T47D (cell line): ENCODE measurements at regions not wholly inside any gene's neighbourhood (a gene's known extent, or its start where the extent isn't known, plus 50 kb on each side); places are given as distances from the start of the nearest gene placed in this dataset.
"Not testable (repeated sequence)": the region's sequence is repeated elsewhere in the genome, so short reads cannot be mapped to it uniquely, and the experiment has no call there.

Source experiments
- DNase-seq, 2 experiments: peaks; one replicate each; pipeline versions ENCODE4 v3.0.0 to v3.0.0-alpha.2; 2011 to 2012; ENCODE audit warnings: low read depth in 1 of 2, low spot score in 1 of 2
- JUND ChIP-seq: IDR thresholded peaks from 2 replicates; pipeline ENCODE4 v1.6.1; 2012; ENCODE audit warnings: low read depth
- in situ Hi-C: cut with HindIII; loops from 2 replicates; pipeline ENCODE4 v1.10.0; 2016; ENCODE audit warnings: low sequenced_read_pairs, low pct_unique_long_range_greater_than_20kb

DNA sequence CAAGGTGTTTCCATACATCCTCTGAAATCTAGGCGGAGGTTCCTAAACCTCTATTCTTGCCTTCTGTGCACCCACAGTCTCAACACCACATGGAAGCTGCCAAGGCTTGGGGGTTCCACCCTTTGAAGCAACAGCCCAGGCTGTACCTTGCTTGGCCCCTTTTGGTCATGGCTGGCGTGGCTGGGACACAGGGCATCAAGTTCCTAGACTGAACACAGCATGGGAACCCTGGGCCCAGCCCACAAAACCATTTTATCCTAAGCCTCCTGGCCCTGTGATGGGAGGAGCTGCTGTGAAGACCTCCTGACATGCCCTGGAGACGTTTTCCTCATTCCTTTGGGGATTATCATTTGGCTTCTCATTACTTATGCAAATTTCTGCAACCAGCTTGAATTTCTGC, 739.0 kb upstream of the NECTIN3 start:
- in situ Hi-C loops = no loop called here
- TF ChIP-seq JUND = no peak
- DNase-seq = no peak

DNA sequence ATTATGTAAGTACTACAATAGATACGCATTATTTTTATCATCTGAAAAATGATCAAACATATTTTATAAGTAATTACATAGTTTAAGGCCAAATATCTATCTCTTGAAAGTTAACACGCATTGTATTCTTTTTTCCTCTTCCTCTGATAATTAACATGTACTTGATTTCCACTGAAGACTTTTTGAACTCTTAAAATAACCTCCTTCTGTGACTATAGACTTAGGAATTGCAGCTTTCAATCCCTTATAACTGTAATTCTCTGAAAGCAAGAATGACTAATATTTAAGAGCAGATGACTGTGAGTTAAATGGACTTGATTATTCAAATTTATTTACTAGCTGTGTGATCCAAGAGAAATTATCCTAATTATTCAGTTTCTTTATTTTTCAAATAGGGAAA, 730.6 kb upstream of the NECTIN3 start:
- in situ Hi-C loops = no loop called here
- no peak for DNase-seq
- TF ChIP-seq JUND = no peak

DNA sequence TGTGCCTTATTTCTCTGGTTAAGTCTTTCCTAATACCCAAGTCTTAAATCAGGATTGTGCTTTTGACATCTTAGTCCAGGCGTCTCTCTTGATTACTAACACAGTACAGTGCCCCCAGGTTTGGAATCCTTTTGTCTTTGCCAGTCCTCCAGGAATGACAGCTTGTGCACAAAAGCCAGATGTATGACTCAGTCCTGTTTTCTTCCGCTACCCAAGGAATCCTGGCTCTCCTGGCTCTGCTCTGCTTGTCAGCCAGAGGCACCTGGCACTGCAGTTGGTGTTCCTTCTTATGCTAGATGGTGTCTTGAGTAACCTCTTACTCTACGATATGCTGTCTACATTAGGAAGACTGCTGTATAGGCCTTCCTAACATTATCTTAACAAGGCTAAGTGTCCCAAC, 728.2 kb upstream of the NECTIN3 start:
- in situ Hi-C loops = no loop called here
- TF ChIP-seq JUND = no peak
- no peak for DNase-seq

DNA sequence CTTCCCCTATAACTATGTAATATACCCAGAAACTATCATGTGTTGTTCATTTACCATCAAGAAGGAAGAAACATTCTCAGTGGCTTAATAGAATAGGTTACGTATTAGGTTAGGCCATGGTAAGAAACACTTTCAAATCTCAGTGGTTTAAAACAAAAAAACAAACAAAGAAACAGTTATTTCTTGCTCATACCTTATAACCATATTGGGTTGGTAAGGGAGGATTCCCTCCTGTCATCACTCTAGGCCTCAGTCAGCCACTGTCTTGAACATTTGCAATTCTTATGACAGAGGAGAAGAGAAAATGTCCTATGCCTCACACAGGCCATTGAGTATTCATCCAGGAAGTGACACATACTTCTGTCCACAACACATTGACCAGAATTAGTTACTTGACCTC, 727.7 kb upstream of the NECTIN3 start:
- in situ Hi-C loops = no loop called here
- DNase-seq = no peak

DNA sequence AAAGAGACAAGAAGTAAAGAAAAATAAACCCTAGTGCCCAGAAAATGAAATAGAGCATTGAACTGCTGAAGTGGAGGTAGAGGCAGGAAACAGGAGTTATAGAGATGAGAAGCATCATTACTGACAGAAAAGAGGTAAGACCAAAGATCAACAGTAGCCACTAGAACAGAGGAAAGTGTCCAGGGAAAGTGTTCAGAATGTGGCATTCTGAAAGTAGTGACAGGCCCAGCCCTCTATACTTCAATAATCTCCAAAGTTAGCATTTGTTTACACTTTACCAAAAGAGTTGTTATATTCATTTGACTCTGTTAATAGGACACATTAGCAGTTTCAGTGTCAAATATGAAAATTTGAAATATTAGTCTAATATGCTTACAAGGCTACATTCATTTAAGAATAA, 727.1 kb upstream of the NECTIN3 start:
- no peak for DNase-seq
- no peak for TF ChIP-seq JUND
- in situ Hi-C loops = no loop called here

More for the DNA sequence above, 727.7 kb upstream of the NECTIN3 start:
- TF ChIP-seq JUND = no peak

DNA sequence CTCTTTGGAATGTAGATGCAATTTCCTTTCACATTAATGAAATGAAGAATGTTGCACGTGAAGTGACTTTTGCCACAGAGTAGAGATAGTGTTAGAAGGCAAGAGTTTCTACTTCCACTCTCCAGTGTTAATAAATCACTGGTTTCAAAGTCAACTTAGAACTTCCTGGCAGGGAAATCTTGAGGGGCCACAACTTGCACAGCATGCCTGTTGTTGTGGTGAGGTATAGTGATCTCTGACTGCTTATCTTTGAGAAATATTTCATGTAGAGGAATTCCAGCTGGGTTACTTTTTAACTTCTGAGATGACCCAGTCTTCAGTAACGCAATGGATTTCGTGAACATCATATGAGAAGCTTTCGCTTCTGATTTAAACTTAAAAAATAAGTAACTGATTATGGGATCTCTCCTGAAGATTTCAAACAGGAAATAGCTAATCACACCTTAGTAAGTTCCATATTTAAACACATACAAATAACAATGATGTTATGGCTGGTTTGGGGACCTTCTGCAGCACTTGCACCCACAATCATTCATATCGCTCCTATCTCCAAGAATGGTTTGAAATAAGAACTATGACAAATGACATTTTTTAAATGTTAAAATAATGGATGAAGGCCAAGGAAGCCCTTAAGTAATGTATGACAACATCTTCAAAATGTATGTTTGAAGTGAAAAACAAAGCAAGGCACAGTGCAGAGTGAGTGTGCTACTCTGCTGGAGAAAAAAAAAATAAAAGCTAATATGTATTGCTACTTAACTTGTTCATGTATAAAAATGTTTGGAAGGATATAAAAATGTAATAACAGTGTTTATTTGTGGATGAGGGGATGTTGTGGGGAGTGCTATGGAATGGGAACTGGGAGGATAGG, 726.5 kb upstream of the NECTIN3 start:
- in situ Hi-C loops = no loop called here
- no peak for TF ChIP-seq JUND
- no peak for DNase-seq

DNA sequence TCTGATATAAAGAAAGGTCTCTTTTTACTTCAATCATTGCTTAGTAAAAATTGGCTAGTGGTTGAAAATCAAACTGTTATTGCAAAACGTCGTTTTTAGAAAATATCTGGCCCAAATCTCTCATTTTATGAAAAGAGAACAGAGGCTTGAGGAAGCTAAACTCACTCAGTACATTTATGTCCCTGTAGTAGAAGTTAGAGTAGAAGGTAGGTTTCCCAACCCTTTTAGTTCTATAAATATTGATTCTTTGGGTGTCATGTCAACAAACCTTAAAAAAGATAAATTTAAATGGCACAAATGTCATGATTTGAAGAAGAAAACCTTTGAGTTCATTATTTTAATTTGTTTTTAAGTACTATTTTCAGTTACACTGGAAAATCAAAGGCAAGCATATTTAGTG, 722.3 kb upstream of the NECTIN3 start:
- TF ChIP-seq JUND = no peak
- in situ Hi-C loops = no loop called here
- DNase-seq = no peak

DNA sequence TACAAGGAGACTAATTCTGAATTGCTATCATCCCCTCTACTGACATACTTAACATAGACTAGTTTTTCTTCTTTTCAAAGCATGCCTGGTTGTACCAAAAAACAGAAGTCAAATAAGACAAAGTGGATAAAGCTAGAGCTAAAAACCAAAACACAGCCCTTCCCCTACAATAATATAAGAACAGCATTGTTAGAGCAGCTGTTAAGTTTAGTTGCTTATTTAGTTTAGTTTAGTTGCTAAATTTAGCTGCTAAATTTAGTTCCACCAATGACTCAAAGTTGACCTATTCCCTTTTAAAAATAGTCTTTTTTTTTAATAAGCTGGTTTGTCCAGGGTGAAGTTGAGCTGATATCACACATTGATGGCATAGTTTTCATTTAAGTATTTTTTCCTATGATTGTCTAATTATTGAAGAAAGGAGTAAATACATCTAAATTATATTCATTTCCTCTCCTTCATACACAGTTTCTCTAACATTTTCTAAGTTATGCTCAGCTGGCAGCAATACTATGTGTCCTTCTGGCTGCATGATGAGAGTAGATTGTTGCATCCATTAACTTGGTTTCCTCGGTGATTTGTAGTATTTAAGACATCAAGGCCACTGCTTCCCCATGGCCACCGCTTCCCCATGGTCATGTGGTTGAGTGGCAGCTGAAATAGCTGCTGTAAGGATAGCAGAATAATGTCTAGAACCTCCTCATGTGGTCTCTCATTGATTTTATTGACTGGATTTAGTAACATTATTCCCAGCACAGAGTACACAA, 718.6 kb upstream of the NECTIN3 start:
- no peak for TF ChIP-seq JUND
- no peak for DNase-seq
- in situ Hi-C loops = no loop called here

DNA sequence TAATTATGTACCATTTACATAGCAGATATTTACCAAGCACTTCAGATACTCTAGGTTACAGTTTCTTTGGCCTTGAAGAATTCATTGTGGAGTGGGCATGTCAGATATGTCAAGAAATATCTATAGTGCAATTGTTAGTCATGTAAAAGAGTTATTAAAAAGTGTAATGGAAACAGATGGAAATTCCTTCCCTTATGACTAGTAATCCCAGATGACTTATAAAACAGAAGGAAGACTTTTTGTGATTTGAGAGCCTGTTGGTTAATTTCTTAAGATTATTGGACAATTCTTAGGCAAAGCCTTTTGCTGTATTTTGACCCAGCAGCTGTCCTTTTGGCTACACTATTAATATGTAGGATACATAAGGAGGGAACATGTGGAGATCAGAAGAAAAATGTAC, 708.9 kb upstream of the NECTIN3 start:
- in situ Hi-C loops = no loop called here
- no peak for DNase-seq
- no peak for TF ChIP-seq JUND

DNA sequence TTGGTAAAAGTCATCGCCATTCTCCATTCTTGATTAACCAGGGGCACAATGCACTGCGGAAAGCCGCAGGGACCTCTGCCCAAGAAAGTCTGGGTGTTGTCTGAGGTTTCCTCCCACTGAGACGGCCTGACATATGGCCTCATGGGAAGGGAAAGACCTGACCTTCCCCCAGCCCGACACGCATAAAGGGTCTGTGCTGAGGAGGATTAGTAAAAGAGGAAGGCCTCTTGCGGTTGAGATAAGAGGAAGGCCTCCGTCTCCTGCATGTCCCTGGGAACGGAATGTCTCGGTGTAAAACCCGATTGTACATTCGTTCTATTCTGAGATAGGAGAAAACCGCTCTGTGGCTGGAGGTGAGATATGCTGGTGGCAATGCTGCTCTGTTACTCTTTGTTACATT, 704.3 kb upstream of the NECTIN3 start:
- in situ Hi-C loops, DNase-seq: not testable (repeated sequence)

DNA sequence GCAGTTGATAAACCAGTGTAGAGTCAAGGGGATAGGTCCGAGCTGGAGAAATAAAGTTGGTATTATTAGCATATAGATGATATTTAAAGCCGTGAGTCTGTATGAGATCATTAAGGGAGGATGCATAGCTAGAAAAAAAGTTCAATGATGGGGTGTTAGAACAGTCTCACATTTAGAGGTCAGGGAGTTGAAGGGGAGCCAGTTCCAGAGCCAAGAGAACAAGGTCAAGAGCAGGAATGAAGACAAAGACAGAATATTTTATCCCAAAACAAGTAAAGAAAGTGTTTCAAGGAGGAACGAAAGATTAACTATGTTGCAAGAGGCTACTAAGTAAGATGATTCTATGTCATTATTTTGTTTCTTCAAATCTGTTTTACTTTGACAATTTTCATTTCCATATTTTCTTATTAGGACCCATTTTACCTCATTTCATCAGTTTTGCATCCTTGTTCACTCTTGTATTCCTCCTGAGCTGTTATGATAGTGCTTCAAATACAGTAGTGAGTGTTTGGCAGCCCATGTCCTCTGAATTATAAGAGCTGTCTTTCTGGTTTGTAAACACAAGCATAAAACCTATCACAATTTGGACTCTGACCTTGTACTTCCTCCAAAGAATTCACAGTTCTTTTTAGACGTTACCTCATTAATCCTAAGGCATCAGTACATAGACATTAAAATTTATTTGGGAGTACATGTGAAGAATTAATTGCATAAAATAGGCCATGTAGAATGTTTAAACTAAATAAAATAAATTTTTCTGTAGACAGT, 695.7 kb upstream of the NECTIN3 start:
- DNase-seq = no peak
- TF ChIP-seq JUND = no peak
- in situ Hi-C loops = no loop called here

DNA sequence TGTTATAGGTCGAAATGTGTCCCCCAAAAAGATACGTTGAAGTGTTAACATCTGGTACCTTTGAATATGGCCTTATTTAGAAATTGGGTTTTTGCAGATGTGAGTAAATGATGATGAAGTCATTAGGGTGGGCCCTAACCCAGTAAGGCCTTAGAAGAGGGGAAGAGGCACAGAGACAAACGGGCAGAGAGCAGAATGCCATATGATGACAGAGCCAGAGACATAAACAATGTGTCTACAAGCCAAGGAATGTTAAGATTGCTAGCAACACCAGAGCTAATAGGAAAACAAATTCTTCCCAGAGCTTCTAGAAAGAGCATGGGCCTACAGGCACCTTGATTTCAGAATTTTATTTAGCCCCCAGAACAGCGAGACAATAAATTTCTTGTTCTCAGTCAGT, 693.1 kb upstream of the NECTIN3 start:
- TF ChIP-seq JUND = no peak
- no peak for DNase-seq
- in situ Hi-C loops = no loop called here

DNA sequence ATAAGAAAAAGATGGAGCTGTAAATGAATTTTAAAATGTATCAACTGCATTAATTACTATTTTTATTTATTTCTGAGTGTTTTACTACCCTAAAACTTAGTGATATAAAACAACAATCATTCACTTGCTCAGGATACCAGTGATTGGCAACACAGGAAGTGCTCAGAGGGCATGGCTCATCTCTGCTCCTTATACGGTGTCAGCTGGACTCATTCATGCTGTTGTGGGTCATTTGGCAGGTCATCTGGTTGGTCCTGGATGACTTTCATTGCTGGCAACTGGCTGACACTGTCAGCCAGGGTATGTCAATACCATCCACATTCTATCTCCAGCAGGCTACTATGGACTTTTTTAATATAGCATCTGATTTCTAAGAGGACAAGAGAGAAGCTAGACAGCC, 689.6 kb upstream of the NECTIN3 start:
- no peak for DNase-seq
- in situ Hi-C loops = no loop called here
- TF ChIP-seq JUND = no peak
